GM21528 (cell line): ENCODE measurements at regions not wholly inside any gene's neighbourhood (a gene's known extent, or its start where the extent isn't known, plus 50 kb on each side); places are given as distances from the start of the nearest gene placed in this dataset.
"Not testable (repeated sequence)": the region's sequence is repeated elsewhere in the genome, so short reads cannot be mapped to it uniquely, and the experiment has no call there.

ENCODE experiments used
- ATAC-seq: cut with Tn5 transposase; IDR thresholded peaks from one replicate; pipeline ENCODE4 v1.9.1; 2021; ENCODE audit warnings: mild to moderate bottlenecking, moderate library complexity; ENCODE audit not compliant: unreplicated experiment, low FRiP score

DNA sequence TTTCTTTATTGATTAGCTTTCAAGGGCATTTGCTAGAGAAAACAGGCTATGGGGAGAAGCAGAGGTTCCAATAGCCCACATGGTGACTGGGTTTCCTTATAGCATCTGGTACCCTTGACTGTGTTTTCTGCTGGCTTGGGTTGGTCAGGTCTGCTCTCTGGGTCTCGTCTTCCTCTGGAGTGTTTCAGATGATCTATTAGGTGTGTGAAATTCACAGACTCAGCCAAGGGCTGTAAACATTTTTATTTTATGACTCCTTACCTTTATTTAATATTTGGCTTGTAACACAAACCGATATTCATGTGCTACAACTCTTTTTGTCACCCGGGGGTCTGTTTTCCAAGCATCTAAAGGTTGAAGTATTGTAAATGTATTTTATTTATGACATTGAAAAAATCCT is 338.9 kb downstream of the GADD45G start:
- ATAC-seq = no peak

DNA sequence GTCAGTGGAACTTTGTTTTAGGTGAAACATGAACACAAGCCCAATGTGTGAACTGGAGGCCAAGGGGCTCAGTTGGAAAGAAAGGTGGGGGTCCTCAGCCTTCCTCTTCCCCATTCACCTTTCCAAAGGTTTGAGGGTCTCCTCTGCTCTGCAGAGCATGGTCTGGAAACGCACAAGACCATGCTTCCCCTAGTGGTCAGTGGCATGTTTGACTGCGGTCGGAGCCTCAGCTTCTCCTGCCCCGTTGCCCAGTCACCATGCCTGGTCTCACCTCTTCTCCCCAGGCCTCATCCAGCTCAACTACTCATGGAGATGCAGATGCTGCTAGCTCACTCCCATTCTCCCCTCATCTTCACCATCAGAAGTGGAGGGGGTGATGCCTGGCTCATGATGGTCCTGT is 340.3 kb downstream of the GADD45G start:
- ATAC-seq = no peak

DNA sequence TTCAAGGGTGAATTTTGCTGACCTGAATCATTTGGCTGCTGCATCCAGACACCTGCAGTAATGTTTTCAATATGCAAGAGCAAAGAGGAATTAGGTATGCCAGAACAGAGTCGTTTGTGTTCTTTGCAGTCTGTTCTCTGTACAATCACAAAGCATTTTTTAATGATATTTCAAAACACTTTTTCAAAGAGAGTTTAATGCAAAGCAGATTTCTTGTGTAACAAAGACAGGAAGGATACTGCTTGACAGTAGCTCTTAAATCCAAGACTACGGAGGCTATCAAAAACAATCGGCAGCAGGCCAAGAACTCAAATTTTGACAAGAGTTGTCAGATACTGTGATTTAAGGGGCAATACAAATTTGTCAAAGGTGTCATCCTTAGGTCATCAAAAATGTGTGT is 341.9 kb downstream of the GADD45G start:
- no peak for ATAC-seq

DNA sequence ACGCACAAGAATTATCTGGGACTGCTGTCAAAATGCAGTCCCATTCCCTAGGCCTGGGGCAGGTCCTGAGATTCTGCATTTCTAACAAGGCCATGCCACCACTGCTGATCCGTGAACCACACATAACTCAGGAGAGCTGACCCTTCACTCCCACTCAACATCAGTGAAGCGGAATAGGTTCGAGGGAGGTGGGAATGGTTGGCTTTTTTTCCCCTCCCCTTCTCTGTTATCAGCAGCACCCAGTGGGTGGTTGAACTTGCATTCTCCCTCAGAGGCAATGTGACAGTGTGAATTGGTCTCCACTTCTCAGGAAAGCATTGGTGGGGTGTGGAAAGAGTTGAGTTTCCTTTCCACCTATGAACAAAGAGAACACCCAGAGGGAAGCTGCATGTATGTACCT is 344.3 kb downstream of the GADD45G start:
- ATAC-seq = no peak

DNA sequence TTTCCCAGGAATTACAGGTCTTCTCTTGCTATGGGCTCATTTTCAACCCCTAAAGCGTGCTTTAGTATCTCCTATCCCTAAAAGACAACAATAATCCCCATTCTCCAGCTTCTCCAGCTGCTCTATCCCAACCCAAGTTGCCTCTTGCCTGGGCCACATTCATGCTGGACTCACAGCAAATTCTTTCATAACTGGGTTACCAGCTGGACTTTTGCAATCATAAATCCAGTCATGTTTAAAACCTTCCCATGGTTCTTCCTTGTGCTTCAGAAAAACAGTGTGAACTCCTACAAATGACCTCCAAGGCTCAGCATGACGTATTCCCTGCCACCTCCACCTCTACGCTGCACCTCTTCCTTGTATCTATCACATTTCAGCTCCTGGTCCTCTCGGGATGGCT is 346.9 kb downstream of the GADD45G start:
- ATAC-seq = no peak

DNA sequence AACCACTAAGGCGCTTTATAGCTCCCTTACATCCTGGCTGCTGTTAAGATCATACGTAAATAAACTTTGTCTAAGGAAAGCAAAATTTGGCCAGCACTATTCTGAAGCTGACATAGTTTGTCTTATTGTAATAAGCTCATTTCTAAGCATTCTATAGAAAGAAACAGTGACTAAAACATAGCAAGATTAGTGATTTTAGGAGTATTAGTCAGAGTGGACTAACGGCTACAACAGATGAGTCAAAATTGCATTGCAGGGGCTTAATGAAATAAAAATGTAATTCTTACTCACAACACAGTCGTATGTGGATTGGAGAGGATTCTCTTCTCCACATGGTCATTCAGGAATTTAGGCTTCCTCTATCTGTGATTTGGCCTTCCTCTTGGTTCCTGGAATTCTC is 347.6 kb downstream of the GADD45G start:
- ATAC-seq = no peak

DNA sequence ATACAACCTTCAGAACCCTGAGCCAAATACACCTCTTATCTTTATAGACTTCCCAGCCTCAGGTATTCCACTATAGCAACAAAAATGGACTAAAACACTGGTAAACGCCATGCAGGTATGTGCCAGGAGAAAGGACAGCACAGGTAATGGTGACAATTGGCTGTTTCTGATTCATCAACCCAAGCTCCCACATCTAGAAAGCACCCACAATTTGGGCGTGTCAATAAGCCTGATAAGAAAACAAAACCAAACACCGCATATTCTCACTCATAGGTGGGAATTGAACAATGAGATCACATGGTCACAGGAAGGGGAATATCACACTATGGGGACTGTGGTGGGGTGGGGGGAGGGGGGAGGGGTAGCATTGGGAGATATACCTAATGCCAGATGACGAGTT is 348.5 kb downstream of the GADD45G start:
- not testable (repeated sequence) for ATAC-seq

DNA sequence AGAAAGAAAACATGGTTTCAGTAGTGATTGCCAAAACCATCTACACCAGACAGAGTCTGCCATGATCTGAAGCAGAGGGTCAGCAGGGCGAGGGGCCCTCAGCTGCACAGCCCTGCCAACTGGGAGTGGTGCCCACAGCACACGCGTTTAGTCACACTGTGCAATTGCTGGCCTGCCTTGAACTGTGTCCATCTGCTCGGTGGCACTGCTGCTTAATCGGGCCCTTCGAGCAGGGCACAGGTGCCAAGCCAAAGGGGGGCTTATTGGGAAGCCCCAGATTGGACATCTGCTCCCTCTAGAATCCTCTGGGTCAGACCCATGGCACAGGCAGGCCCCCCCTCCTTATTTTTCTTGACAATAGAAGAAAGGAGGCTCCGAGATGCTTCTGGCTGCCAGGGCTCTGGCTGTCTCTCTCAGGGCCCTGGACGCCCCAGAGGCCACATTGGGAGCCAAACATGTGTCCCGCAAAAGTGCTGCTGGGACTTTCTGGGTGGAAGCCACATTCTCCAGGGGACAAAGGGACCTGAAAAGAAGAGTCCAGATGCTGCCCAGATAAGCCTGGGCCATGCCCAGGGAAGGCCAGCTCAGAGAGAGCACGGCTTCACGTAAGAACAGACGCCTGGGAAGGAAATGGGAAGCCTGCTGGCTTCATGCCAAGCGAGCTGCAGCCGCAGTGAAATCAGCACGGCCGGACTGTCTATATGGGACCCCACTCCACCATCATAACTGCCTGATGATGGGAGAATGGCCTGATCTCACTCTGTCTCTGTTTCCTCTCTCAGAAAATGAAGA is 349.2 kb downstream of the GADD45G start:
- ATAC-seq = no peak

DNA sequence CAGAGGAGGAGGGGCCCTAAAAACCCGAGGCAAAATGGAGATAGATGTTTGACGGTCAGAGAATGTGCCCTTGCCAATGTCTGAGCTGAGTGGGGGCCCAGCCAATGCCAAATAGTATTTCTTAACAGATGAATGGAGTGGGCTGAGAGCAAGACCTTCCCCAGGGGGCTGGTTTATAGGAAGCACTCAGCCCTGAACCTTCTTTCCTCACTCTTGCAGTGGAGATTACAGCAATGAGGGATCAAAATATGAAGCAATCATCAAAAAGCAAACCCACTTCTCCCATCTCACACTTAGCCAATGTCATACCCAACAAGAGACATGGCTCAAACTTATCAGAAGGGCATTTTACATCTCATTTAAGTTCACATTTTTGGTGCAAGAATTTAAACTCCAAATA is 350.3 kb downstream of the GADD45G start:
- ATAC-seq = no peak

DNA sequence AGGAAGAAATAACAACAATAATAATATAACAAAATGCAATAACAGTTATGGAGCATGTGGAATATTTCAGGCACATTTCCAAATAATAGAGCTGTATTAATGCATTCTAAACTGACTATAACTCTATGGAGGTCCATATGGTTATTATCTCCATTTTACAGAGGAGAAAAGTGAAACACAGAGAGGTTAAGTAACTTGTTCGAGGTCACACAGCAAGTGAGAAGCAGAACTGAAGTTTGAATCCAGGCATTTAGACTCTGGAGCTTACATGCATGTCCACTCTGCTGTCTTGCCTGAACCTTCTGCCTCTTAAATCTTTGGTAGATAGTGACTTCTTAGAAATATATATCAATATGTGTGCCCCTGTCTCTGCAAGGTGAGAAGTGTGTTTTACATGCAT is 350.8 kb downstream of the GADD45G start:
- ATAC-seq = no peak

DNA sequence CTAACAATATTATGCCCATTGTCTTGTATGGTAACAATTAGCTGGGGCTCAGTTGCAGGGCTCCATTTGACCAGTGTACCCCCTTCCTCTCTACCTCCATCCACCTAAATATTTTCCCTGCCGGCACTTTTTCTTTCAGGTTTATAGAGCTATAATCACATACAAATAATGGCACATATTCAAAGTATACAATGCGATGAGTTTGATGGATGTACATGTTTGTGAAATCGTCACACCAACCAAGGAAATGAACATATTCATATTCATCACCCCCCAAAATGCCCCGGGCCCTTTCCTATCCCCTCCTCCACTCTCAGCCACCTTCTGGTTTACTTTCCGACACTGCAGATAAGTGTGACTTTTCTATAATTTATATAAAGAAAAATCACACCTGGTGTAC is 351.5 kb downstream of the GADD45G start:
- no peak for ATAC-seq

DNA sequence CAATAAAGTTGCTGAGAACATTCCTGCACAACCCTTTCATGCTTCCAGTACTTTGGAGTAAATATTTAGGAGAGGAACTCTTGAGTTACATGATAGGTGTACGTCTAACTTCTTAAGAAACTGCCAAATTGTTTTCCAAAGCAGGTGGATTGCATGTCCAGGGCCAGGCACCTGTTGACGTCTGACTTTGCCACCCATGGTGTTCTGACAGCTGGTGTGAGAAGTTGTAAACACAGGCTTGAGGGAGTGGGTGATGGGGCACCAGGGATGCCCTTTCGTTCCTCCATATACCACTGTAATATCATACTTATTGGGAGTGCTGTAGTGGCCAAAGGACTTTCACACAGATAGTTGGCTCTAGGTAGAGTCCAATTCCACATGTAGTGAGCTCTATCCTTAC is 352.1 kb downstream of the GADD45G start:
- ATAC-seq = no peak

DNA sequence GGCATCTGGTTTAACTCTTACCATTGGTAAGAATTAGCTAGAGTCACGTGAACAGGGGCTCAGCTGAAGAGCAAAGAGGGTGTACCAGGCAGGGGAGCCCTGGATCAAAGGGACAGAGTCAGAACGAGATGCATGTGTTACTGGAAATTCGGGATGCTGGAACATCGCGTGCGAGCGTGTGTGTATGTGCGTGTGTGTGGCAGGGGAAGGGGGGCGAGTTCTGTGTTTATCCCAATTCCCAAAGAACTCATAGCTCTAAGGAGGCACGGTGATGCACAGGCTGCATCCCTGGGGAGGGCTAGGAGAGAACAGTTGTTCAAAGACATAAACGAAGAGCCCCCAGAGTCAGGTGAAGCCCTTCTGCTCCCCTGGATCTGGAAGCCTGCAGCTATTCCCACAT is 353.3 kb downstream of the GADD45G start:
- no peak for ATAC-seq

DNA sequence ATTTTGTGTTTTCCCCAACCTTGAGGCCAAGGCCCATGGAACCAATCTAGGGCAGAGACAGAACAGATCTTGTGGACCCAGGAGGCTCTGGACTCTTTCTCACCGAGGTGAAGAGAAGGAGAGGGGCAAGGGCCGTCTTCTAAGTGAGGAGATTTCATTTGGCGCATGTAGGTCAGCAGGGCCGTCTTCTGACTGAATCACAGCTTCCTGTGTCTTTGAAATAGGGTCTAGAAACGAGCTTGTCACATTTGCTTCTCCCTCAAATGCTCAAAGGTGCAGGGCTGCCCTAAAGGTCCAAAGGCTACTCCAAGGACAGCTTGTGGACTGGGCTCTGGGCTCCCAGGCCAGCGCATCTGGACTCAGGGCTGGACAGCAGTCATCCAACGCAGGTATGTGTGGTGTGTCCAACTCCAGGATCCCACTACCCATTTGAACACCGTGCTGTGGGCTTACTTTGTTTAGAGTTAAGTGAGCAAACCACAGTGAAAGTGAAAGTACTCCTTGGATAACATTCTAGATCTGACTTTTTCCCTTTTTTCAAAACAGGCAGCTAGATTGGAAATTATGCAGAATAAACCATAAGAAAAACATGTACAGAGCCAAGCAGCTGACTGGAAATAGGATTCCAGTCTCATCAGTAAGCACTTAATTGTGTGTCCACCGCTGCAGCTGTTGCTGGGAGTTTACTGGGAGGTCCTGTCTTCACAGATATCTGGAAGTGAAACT is 357.0 kb downstream of the GADD45G start:
- ATAC-seq = no peak

DNA sequence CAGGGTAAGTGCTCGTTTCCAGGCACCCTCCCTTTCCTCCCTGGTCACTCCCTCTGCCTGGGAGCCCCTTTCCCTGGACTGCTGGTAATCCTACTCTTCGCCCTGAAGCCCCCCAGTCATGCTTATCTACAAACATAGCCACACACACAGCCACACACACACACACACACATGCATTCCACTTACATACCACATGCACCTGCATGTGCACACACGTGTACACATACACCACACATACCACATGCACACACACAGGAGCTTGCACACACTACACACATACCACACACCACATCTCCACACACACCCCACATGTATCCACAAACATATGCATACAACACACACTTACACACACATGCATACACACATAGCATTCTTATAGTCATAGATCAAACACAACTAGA is 358.5 kb downstream of the GADD45G start:
- no peak for ATAC-seq

DNA sequence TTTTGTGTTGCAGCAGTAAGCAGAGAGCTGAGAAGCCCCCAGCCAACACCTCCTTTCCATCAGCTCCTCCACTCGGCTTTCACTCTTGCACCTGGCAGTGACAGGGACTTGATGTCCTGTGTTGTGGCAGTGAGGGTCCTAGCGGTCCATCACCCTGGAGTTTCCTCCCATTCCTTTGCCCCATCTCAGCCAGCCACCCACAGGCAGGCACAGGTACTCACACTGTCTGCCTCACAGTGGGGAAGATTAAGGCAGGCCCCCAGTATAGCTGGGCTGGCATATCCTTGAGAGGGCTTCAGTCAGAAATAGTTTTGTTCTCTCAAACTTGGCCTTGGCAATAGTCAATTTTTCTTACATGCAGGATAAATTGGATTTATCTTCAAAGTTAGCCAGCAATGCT is 362.7 kb downstream of the GADD45G start:
- ATAC-seq = no peak

DNA sequence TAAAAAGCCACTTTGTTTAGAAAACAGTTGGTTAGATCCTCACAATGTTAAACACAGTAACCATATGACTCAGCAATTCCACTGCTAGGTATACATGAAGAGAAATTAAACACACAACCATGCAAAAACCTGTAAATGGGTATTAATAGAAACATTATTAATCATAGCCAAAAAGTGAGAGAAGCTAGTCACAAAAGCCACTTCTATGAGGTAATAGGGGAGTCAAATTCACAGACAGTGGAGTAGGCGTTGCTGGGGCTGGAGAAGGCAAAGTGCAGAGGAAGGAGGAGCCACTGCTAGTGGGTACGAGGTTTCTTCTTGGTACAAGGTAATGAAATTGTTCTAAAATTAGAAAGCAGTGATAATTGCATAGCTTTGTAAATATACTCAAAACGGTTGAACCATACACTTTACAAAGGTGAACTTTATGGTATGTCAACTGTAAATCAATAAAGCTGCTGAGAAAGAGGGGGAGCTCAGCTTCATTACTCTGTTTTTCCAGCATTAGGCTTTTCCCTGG is 364.4 kb downstream of the GADD45G start:
- ATAC-seq = no peak

DNA sequence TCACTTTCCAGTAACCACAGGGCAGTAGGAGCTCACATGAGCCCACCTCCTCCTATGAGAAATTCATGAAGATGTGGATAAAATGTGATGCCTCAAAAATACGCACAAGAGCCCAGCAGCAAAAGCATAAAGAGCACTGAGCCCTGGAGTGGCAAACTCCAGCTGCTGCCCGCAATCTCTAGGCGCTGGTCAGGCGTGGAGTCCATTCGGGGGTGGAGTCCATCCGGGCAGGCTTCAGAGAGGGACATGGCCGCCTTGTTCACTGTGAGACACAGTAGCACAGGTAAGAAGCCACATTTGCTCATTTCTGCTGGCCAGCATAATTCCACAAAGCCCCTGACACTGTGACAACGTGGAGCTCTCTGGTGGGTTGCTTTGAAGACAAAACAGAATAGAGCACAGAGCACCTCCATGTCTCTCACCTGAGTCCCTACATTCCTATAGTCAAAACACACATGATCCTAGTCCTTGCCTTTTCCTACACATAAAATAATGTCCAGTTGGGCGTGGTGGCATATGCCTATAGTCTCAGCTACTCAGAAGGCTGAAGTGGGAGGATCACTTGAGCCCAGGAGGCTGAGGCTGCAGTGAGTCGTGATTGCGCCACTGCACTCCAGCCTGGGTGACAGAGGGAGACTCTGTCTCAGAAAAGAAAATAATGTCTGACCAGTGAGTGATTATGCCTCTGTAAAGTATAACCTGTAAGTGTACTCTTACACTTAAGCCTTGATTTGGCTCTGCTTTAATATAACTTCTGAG is 365.2 kb downstream of the GADD45G start:
- no peak for ATAC-seq

DNA sequence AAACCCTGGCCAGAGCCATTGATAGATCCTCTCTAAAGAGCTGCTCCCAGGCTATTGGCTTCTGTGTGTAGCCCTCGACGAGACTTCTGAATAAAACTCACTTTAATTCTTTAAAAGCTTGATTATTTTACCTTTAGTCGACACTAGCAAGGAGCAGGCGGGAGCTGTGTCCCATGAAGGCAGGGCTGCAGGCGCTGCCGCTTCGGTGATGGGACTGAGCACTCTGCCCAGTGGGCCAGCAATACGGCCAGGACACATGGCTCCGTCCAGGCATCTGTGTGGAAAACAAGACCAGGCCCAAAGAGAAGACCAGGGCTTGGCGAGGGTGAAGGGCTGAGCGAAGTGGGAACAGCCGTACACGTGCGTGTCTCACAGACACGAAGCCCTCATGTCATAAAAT is 365.9 kb downstream of the GADD45G start:
- no peak for ATAC-seq

DNA sequence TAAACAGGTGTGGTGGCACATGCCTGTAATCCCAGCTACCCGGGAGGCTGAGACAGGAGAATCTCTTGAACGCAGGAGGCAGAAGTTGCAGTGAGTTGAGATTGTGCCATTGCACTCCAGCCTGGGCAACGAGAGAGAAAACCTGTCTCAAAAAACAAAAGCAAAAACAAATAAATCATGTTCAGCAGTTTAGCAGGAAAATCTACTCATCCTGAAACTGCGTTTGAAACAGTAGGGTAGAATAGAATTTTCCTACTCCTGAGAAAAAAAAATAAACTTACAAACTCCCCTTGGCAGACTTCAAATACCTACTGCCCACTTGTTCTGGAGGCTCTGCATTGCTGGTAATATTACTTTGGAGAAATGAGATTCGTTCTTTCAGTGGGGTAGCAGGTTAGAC is 367.7 kb downstream of the GADD45G start:
- ATAC-seq = no peak

DNA sequence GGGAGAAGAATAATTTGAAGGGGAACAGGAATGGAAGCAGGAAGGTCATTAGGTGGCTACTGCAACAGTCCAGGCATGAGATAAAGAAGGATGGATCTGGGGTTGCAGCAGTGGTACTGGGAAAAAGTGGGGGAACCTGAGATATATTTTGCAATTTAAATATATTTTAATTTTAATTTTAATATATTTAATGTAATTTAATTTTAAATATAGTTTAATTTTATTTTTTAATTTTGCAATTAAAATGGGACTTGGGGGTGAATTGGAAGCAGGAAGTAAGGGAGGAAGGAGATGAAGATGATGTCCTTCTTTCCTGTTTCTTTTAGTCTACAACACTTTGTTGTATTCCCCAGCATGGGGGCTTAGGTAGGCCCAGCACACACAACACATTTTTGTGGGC is 369.8 kb downstream of the GADD45G start:
- ATAC-seq = no peak
